DND-41 (cell line): ENCODE measurements at regions not wholly inside any gene's neighbourhood (a gene's known extent, or its start where the extent isn't known, plus 50 kb on each side); places are given as distances from the start of the nearest gene placed in this dataset.

ENCODE experiments used
- ATAC-seq: fragments of 200-7000 bp; cut with Tn5 transposase; 3 replicates; pipeline ENCODE4 v1.9.1; 2021; ENCODE audit warnings: low read depth; ENCODE audit not compliant: insufficient read depth
- DNase-seq: peaks from one replicate; pipeline ENCODE4 v3.0.0-alpha.2; 2020
- H2AFZ ChIP-seq: 2 replicates; pipeline ENCODE4 v1.6.0; 2012; ENCODE audit warnings: low read depth, low read length
- H3K27ac ChIP-seq: 2 replicates; pipeline ENCODE4 v1.5.1; 2012; ENCODE audit warnings: low read length, inconsistent platforms
- H3K27me3 ChIP-seq: fragments of 200-600 bp; sonication (generic); 2 replicates; pipeline ENCODE4 v1.6.0; 2012; ENCODE audit warnings: low read length, mild to moderate bottlenecking, inconsistent platforms; ENCODE audit not compliant: insufficient read depth, poor library complexity
- H3K36me3 ChIP-seq: 2 replicates; pipeline ENCODE4 v1.5.1; 2012; ENCODE audit warnings: low read length, inconsistent platforms; ENCODE audit not compliant: insufficient read depth
- H3K4me1 ChIP-seq: 2 replicates; pipeline ENCODE4 v1.5.1; 2012; ENCODE audit warnings: mild to moderate bottlenecking, low read length; ENCODE audit not compliant: insufficient read depth
- H3K4me2 ChIP-seq: 2 replicates; pipeline ENCODE4 v1.6.0; 2012; ENCODE audit warnings: mild to moderate bottlenecking, moderate library complexity, low read length, inconsistent platforms; ENCODE audit not compliant: insufficient read depth
- H3K4me3 ChIP-seq, 2 experiments: fragments of 200-600 bp in 1 of 2; shearing (Covaris generic) in 1 of 2; 2 replicates each; pipeline ENCODE4 v1.5.1; 2012 to 2016; ENCODE audit warnings: inconsistent platforms in 2 of 2, low read length in 2 of 2, mild to moderate bottlenecking in 2 of 2, low read depth in 1 of 2, moderate library complexity in 1 of 2
- H3K79me2 ChIP-seq: 2 replicates; pipeline ENCODE4 v1.6.0; 2012; ENCODE audit warnings: low read length, inconsistent platforms; ENCODE audit not compliant: insufficient read depth
- H3K9ac ChIP-seq: 2 replicates; pipeline ENCODE4 v1.6.0; 2012; ENCODE audit warnings: low read depth, mild to moderate bottlenecking, inconsistent platforms, low read length, moderate library complexity
- H3K9me3 ChIP-seq: 2 replicates; pipeline ENCODE4 v1.5.1; 2012; ENCODE audit warnings: low read length, moderate library complexity, mild to moderate bottlenecking, inconsistent platforms; ENCODE audit not compliant: insufficient read depth, severe bottlenecking
- H4K20me1 ChIP-seq: 2 replicates; pipeline ENCODE4 v1.6.0; 2012; ENCODE audit warnings: low read length; ENCODE audit not compliant: insufficient read depth
- CTCF ChIP-seq: IDR thresholded peaks from 2 replicates; pipeline ENCODE4 v1.5.1; 2012; ENCODE audit warnings: borderline replicate concordance, low read length, moderate library complexity, mild to moderate bottlenecking; ENCODE audit not compliant: poor library complexity, severe bottlenecking; ENCODE audit errors: extremely low read depth
- EZH2 ChIP-seq: IDR thresholded peaks from 3 replicates; pipeline ENCODE4 v1.6.1; 2012; ENCODE audit warnings: borderline replicate concordance, low read depth, mild to moderate bottlenecking, moderate library complexity, low read length, inconsistent platforms; ENCODE audit not compliant: severe bottlenecking

DNA sequence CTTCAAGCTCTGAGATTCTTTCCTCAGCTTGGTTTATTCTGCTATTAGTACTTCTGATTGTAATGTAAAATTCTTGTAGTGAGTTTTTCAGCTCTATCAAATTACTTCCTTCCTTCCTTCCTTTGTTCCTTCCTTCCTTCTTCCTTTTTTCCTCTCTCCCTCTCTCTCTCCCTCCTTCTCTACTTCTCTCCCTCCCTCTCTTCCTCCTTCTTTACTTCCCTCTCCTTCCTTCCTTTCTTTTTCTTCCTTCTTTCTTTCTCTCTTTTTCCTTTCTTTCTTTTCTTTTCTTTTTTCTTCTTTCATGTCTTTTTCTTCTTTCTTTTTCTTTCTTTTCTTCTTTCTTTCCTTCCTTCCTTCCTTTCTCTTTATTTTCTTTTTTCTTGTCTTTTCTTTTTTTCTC is 565.2 kb upstream of the STXBP6 start:
- Histone ChIP-seq H3K27me3 (no peaks in the 10 kb centered on the region), H3K9me3 (peaks cover 8% of the 10 kb centered on the region), H4K20me1 (no peaks in the 10 kb centered on the region), H3K36me3 (no peaks in the 10 kb centered on the region), H3K4me3 (no peak overlapping the region), H3K27ac (no peak overlapping the region), H3K4me2 (no peak overlapping the region), H2AFZ (no peak overlapping the region), H3K4me1 (no peaks in the 10 kb centered on the region), H3K79me2 (no peaks in the 10 kb centered on the region), H3K9ac (no peak overlapping the region)
- ATAC-seq (no peak), DNase-seq (no peak)
- no peak for TF ChIP-seq CTCF
- no peak for TF ChIP-seq EZH2

DNA sequence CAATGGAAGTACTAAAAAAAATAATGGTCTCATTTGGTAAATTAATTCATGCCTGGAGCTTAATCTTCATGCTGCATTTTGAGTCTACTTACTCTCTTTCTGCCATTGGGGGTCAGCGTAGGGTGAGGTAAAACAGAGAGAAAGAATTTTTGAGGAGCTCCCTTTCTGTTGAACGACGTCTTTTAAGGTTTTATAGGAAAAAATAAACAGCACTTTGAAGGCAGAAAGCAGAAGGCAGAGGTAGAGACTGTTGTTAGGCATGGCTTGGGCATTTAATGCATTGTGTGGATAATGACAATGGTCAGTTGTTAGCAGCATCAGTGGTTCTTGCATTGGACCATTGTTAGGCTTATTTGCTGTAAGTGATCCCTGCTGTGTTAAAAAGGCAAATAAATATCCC is 557.2 kb upstream of the STXBP6 start:
- Histone ChIP-seq H3K79me2 (no peaks in the 10 kb centered on the region), H4K20me1 (no peaks in the 10 kb centered on the region), H3K27ac (no peak overlapping the region), H3K4me2 (no peak overlapping the region), H3K4me3 (no peak overlapping the region), H2AFZ (no peak overlapping the region), H3K9ac (no peak overlapping the region), H3K27me3 (no peaks in the 10 kb centered on the region), H3K36me3 (no peaks in the 10 kb centered on the region), H3K4me1 (no peaks in the 10 kb centered on the region), H3K9me3 (no peaks in the 10 kb centered on the region)
- DNase-seq: no peak
- no peak for ATAC-seq
- TF ChIP-seq CTCF: no peak
- TF ChIP-seq EZH2: no peak

DNA sequence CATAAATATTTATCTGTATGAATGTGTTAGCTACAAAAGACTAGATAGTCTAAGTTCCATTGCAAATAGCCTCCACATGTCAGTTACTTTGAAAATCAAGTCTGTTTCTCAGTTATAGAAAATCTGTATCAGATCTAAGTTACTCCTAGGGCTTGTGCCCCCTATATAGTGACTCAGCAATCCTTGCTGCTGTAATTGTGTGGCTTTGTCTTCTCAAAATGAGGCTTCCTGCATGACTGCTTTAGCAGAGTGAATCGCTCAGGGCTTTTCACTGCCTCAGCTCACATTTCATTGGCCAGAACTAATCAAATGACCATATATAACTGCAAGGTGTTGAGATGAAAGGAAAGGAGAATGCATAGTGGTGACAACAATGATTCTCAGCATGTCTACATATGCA is 552.2 kb upstream of the STXBP6 start:
- Histone ChIP-seq H3K9ac (no peak overlapping the region), H3K4me2 (no peak overlapping the region), H3K79me2 (no peaks in the 10 kb centered on the region), H3K27me3 (no peaks in the 10 kb centered on the region), H3K27ac (no peak overlapping the region), H2AFZ (no peak overlapping the region), H3K9me3 (no peaks in the 10 kb centered on the region), H3K36me3 (no peaks in the 10 kb centered on the region), H3K4me3 (no peak overlapping the region), H3K4me1 (no peaks in the 10 kb centered on the region), H4K20me1 (no peaks in the 10 kb centered on the region)
- TF ChIP-seq CTCF: no peak
- TF ChIP-seq EZH2: no peak
- DNase-seq (no peak), ATAC-seq (no peak)

DNA sequence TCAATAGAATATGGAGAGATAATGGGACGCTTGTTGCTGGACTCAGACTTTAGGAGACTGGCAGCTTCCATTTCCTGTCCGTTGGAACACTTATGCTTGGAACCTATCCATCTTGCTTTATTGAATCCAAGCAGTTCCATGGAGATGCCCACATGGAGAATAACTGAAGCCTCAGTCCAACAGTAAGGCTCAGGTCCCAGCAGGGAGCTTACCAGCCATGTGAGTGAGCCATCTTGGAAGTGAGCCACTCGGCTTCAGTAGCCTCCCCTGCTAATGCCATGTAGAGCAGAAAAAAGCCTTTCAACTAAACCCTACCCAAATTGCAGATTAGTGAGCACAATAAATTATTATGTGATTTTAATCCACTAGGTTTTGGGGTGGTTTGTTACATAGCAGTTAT is 538.8 kb upstream of the STXBP6 start:
- H3K79me2 ChIP-seq: no peaks in the 10 kb centered on the region
- no peak overlapping the region for H3K4me3 ChIP-seq
- H2AFZ ChIP-seq: no peak overlapping the region
- no peaks in the 10 kb centered on the region for H3K27me3 ChIP-seq
- TF ChIP-seq CTCF: no peak
- no peak overlapping the region for H3K9ac ChIP-seq
- no peaks in the 10 kb centered on the region for H3K4me1 ChIP-seq
- DNase-seq (no peak), ATAC-seq (no peak)
- no peaks in the 10 kb centered on the region for H3K36me3 ChIP-seq
- no peaks in the 10 kb centered on the region for H4K20me1 ChIP-seq
- no peak overlapping the region for H3K4me2 ChIP-seq
- H3K27ac ChIP-seq: no peak overlapping the region
- H3K9me3 ChIP-seq: no peaks in the 10 kb centered on the region
